HG02938 (cell line): ENCODE measurements at regions not wholly inside any gene's neighbourhood (a gene's known extent, or its start where the extent isn't known, plus 50 kb on each side); places are given as distances from the start of the nearest gene placed in this dataset.

Source experiments
- ATAC-seq: cut with Tn5 transposase; IDR thresholded peaks from one replicate; pipeline ENCODE4 v1.9.1; 2021; ENCODE audit warnings: mild to moderate bottlenecking, moderate library complexity; ENCODE audit not compliant: unreplicated experiment

DNA sequence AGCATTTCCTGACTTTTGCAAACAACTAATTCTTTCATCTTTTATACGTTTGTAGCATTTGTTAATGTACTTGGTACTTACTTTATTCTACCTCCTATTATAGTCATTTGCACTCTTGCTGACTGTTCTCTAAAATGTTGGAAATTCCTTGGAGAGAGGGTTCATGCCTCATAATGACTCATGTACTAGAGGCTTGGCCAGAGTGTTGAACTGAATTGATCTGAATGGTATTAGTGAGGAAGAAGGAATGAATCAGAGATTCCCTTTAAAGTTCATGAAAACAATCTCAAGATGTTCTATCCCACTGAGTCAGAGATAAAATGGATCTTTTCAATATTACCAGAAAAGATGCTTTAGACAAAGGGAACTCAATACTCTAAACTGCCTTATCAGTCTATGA, 383.4 kb downstream of the SEC16B start:
- no peak for ATAC-seq

DNA sequence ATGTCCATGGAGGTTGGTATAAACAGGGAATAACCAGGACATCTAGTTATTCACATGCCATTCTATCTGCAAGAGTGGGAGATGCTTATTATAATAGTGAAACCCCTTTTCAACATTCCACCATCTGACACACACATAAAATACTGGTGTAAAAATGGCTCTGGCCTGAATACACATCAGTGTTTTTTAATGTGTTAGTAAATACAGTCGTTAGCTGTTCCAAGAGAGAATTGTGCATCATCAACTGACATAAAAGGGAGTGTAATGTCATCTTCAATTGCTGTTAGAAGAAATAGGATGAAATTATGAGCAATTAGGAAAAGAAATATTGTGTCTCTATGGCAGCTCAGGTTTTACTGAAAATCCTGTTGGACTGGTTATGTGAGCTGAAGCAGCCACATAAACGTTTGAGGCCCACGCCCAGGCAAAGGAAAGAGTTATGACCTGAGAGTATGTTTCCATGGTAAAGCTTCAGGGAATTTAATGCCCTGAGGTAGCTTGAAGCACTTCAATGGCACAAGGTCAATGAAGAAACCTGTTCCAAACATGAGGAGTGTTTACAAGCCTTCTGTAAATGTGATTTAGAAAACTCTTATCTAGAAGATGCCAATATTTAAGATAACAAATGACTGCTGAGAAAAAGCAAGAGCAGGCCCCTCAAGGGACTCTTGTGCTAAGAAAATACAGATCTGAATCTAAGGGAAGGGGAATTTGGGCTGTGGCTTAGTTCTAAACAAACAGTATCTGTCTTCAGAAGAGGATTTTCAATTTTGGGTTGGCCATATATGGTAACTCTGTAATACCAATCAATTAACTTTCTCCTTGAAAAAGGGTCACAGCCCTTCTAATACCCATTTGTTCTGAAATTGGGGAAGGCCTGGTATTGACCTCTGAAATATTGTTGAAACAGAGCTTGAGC, 384.3 kb downstream of the SEC16B start:
- no peak for ATAC-seq

GRCh38 chr1:177573901-177574300, 396.0 kb downstream of the SEC16B start:
- no peak for ATAC-seq

DNA sequence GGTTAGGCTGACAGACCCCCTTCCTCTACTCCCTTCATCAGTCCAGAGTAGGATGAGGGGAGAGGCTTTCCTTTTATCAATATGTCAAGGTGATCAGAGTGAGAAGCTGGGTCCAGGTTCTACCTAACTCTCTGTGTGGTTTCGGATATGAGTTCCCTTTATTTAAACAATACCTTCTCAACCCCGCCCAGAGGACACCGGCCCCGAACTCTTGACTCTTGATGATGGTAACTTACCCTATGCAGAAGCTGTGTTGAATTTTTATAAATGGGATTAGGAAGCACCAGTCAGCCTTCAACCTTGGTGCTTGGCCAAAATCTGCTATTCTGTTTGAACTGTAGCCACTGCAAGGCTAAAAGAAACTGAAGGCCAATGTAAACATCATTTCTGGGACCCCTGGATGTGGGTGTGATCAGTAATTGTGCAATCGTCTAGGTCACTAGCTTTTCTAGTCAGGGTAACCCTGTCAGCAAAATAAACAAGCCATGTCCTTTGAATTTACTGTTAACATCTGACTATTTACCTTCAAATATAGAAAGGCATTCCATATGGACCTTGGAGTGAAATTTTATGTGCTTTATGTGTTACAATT, 398.3 kb downstream of the SEC16B start:
- ATAC-seq: no peak

DNA sequence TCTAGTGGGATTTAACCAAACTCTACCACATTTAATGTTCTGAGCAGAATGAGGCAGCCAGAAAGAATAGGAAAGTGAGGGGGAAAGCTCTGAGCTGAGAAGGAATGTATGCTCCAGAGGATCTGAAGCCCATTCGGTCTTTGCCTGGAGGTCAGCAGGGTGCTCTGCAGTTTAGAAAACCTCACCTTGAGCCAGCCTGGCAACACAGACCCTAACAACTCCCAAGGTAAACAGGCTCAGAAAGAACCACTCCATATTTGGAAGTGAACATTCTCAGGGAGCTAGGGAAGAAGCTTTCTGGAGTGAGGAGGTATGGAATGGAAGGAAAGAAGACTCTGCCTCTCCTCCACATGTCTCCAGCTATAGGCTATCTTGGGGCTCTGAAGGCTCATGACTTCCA, 398.8 kb downstream of the SEC16B start:
- no peak for ATAC-seq

- ATAC-seq: no peak
Measured at GRCh38 chr1:177569476-177569875, 398.7 kb downstream of the BRINP2 start.

- no peak for ATAC-seq
Measured at GRCh38 chr1:177568622-177569021, 397.9 kb downstream of the BRINP2 start.

GRCh38 chr1:177567393-177567792, 396.6 kb downstream of the BRINP2 start:
- ATAC-seq: no peak

DNA sequence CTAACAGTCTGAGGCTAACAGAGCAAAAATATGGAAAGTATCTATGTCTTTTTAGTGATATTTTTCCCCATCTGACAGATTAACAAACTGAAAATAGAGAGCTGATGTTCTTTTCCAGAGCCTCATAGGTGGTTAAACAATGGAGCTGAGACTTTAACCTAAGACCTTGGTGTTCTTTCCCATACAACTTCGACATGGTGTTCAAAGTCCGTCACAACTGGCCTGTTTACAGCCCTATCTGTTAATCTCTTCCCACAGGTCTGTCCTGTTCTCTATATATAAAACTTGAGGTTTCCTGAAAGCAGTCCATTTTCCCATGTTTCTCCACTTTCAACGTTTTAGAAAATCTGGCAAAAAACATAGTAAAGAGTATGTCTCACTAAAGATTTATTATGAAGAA, 395.7 kb downstream of the BRINP2 start:
- no peak for ATAC-seq

GRCh38 chr1:177561436-177561835, 390.7 kb downstream of the BRINP2 start:
- ATAC-seq: no peak

- ATAC-seq: no peak
Measured at GRCh38 chr1:177558372-177558771, 387.6 kb downstream of the BRINP2 start.

DNA sequence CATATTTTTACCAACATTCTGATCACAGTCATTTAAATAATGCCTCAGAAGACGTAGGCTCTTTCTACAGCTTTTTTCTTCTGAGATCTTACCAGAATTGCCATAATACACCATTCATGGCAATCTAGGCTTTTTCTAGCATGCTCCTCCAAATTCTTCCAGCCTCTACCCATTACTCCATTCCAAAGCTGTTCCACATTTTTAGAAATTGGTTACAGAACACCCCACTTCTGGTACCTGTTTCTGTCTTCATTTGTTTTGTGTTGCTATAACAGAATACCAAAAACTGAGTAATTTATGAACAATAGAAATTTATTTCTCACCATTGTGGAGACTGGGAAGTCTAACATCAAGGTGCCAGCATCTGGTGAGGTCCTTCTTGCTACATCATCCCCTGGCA, 385.4 kb downstream of the BRINP2 start:
- no peak for ATAC-seq

DNA sequence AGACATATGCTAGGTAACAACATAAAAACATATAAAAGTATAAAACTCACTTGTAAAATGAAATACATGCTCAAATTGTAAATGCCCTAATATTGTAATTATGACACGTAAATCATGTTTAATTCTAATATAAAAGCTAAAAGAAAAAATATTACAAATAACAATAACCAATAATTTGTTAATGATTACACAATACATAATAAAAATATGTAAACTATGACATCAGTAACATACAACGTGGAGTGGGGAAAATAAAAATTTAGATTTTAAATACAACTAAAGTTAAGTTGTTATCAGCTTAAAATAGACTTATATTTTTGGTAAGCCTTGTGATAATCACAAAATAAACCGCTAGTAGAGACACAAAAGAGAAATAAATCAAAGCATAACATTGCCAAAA, 376.4 kb downstream of the BRINP2 start:
- ATAC-seq: no peak

- ATAC-seq: no peak
Measured at GRCh38 chr1:177546346-177546745, 375.6 kb downstream of the BRINP2 start.

DNA sequence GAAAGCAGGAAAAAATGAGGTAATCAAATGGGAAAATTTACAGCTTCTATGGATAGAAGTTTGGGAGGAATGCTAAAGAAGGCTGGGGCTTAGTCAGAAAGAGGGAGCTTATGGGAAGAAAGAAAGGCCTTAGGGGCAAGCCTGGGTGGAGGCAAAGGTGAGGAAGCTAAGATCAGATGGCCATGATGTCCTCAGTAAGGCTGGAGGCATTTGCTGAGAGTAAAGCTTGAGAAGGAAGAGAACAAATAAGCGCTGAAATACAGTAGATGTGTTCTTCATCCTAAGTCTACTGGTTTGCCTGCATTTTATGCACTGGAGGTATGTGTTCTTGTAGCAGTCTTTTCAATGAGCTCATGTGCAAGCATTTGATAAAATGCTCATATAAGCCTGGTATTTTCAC, 355.4 kb downstream of the BRINP2 start:
- ATAC-seq: no peak

GRCh38 chr1:177525176-177525575, 354.4 kb downstream of the BRINP2 start:
- ATAC-seq: no peak

DNA sequence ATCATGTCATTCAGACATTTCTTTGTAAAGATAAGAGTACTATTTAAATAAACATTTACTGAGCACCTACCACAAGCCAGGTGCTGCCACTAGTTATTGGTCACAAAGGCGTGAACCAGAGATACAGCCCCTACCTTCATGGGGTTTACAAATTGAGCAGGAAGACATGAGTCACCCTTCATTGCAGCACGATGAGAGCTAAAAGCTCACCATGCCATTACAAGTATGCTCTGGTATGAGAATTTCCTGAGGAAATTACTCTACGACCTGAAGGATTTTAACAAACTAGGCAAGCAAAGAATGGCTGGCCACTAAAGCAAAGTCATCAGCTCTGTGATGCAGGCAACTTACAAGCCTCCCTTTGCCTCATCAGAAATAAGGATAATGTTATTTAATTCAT, 346.8 kb downstream of the BRINP2 start:
- ATAC-seq: no peak

GRCh38 chr1:177514207-177514606, 343.4 kb downstream of the BRINP2 start:
- no peak for ATAC-seq

DNA sequence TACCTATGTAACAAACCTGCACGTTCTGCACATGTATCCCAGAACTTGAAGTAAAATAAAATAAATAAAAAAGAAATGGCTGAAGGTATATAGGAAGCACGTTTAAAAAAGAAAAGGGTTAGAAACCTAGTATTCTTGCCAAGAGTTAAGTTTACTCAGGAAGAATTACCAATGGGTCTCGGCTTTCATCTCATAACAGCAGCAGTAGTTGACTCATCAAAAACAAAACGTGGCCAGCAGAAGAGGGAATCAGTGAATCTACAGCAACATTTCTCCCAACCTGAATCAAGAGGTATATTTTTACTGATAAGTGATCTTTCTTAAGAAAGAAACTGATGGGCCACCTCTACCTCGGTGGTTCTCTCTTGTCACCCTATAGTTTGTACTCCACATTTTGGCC, 340.3 kb downstream of the BRINP2 start:
- no peak for ATAC-seq

DNA sequence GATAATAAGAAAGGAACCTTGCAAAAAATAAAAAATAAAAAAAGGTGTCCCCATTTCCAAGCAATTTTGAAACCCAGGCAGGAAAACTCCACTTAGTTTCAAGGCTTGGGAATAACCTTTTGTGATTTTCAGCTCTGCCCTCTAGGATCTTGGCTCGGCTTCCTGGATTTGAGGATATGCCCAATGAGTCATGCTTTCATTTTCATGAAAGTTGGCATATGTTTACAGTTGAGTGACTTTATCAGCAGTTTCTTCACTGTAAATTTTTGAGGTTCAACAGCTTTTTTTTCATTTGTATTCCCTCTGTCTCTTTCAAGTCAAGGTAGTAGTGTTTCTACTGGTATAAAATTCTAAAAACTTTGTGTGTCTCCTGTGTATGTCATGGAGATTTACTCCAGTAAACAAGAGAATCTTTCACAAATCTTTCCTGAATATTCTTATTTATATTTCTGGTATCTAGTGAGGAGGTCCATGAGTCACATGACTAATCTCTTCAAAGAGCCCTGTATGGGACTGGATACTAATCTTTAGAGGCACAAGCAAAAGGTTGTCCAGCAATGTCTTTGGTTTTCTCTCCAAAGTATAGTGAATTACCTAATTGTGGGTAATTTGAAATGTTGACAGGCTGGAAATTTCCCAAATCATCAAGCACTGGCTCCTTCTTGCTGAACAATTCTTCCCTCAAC, 335.3 kb downstream of the BRINP2 start:
- ATAC-seq: no peak

DNA sequence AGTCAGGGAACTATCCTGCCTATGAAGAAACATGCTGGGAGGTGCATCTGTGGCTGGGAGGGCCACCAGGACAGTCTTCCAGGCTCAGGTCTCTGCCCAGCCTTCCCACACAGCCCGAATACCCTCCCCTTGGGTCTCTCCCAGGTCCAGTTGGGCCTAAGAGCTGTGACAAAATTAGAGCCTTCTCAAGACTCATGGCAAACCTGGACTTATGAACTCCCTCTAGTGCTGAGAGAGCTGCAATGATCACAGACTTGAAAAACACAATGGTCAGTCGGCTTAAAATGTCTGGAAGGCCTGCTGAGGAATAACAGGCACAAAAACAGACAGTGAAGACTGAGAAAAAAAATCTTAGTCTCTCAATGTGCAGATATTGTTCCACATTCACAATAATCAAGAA, 325.1 kb downstream of the BRINP2 start:
- ATAC-seq: no peak

- no peak for ATAC-seq
Measured at GRCh38 chr1:177490786-177491185, 320.0 kb downstream of the BRINP2 start.
